ENCODE measurements at regions not wholly inside any gene's neighbourhood (a gene's known extent, or its start where the extent isn't known, plus 50 kb on each side); places are given as distances from the start of the nearest gene placed in this dataset.

GRCh38 chr2:8398040-8398668, 283.7 kb upstream of the ID2 start:
- ChIA-PET CTCF (no interaction called here), POLR2A (no interaction called here)
- H3K36me3 Mint-ChIP-seq (ENCODE audit: low read depth) = no peaks in the 10 kb centered on the region
- TF ChIP-seq CTCF (IDR thresholded peaks at IDR 0.05) = no peak
- DNase-seq = no peak
- intact Hi-C loops (cut with micrococcal nuclease) = no loop called here
- H3K27ac Mint-ChIP-seq = no peak overlapping the region
- peaks cover 22% of the 10 kb centered on the region for H3K27me3 Mint-ChIP-seq
- no peaks in the 10 kb centered on the region for H3K9me3 Mint-ChIP-seq
- ATAC-seq (ENCODE audit: low read depth) = no peak
- H3K4me1 Mint-ChIP-seq = no peaks in the 10 kb centered on the region
- H3K4me3 Mint-ChIP-seq = no peak overlapping the region

- H3K9me3 Mint-ChIP-seq = no peaks in the 10 kb centered on the region
- TF ChIP-seq CTCF (IDR thresholded peaks at IDR 0.05) = no peak
- ATAC-seq (ENCODE audit: low read depth) (no peak), DNase-seq (no peak)
- POLR2A ChIA-PET = no interaction called here
- peaks cover 28% of the 10 kb centered on the region for H3K27me3 Mint-ChIP-seq
- H3K4me3 Mint-ChIP-seq = no peak overlapping the region
- no peak overlapping the region for H3K27ac Mint-ChIP-seq
- H3K4me1 Mint-ChIP-seq = no peaks in the 10 kb centered on the region
- CTCF ChIA-PET = no interaction called here
- intact Hi-C loops (cut with micrococcal nuclease) = no loop called here
- no peaks in the 10 kb centered on the region for H3K36me3 Mint-ChIP-seq (ENCODE audit: low read depth)
Measured at GRCh38 chr2:8399731-8400130, 282.1 kb upstream of the ID2 start.

- intact Hi-C loops (cut with micrococcal nuclease) = no loop called here
- POLR2A ChIA-PET = no interaction called here
Measured at GRCh38 chr2:8400196-8400595, 281.7 kb upstream of the ID2 start.

DNA sequence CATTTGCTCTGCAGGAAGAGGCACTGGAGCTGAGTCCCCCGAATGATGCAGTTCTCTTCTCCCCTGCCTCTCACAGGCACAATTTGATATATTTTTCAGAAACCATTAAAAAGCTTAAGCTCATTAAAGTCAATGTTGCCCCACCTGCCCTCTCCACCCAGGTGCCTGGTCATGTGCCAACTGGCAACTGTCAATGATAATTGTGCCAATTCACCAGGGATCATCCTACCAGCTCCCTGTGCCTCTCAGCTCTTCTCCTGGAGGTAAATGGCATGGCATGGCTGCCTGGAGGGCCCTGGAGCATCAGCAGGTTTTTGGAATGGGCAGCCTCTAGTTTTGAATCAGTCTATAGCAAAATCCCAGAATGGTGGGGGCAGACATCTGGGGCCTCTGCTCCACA, 279.6 kb upstream of the ID2 start:
- Mint-ChIP-seq H3K9me3 (no peaks in the 10 kb centered on the region), H3K4me3 (no peak overlapping the region), H3K27me3 (peaks cover 18% of the 10 kb centered on the region), H3K36me3 (ENCODE audit: low read depth) (no peaks in the 10 kb centered on the region), H3K4me1 (no peaks in the 10 kb centered on the region), H3K27ac (no peak overlapping the region)
- ChIA-PET POLR2A (no interaction called here), CTCF (no interaction called here)
- intact Hi-C loops (cut with micrococcal nuclease) = no loop called here
- ATAC-seq (ENCODE audit: low read depth) = no peak
- TF ChIP-seq CTCF (IDR thresholded peaks at IDR 0.05) = no peak
- no peak for DNase-seq

More at GRCh38 chr2:8400196-8400595, 281.7 kb upstream of the ID2 start:
- no peak overlapping the region for H3K27ac Mint-ChIP-seq
- peaks cover 23% of the 10 kb centered on the region for H3K27me3 Mint-ChIP-seq
- no peaks in the 10 kb centered on the region for H3K4me1 Mint-ChIP-seq
- TF ChIP-seq CTCF (IDR thresholded peaks at IDR 0.05) = no peak
- CTCF ChIA-PET = no interaction called here
- H3K4me3 Mint-ChIP-seq = no peak overlapping the region
- no peaks in the 10 kb centered on the region for H3K36me3 Mint-ChIP-seq (ENCODE audit: low read depth)
- ATAC-seq (ENCODE audit: low read depth) = no peak
- DNase-seq = no peak
- no peaks in the 10 kb centered on the region for H3K9me3 Mint-ChIP-seq

DNA sequence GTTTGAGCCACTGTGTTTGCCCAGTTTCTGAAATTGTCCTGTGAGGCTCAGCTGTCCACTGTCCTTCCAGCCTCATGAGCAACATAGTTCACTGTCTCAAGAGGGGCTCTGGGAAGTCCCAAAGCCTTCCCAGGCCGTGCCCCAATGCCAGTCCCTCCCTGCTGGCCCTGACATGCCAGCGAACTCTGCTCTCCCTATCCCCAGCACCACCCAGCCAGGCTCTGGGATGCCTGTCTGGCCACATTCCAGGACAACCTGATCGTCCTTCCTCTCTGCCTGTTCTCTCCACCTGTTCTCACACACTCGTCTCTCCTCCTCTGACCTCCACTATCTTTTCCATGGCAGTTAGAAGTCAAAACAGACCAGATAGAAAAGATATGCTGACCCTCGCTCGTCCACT, 278.0 kb upstream of the ID2 start:
- H3K27me3 Mint-ChIP-seq = peaks cover 18% of the 10 kb centered on the region
- TF ChIP-seq CTCF (IDR thresholded peaks at IDR 0.05) = no peak
- ATAC-seq (ENCODE audit: low read depth) = no peak
- peaks cover 5% of the 10 kb centered on the region for H3K4me1 Mint-ChIP-seq
- DNase-seq = no peak
- intact Hi-C loops (cut with micrococcal nuclease) = no loop called here
- no peaks in the 10 kb centered on the region for H3K9me3 Mint-ChIP-seq
- POLR2A ChIA-PET = no interaction called here
- no peaks in the 10 kb centered on the region for H3K36me3 Mint-ChIP-seq (ENCODE audit: low read depth)
- CTCF ChIA-PET = no interaction called here
- H3K27ac Mint-ChIP-seq = no peak overlapping the region
- no peak overlapping the region for H3K4me3 Mint-ChIP-seq

Measured in activated B cell treated with CpG ODN at 0.5 μM for 24 hours (primary cell).